H1 (cell line): ENCODE measurements at regions not wholly inside any gene's neighbourhood (a gene's known extent, or its start where the extent isn't known, plus 50 kb on each side); places are given as distances from the start of the nearest gene placed in this dataset.
"Not testable (repeated sequence)": the region's sequence is repeated elsewhere in the genome, so short reads cannot be mapped to it uniquely, and the experiment has no call there.

Source experiments
- CTCF ChIA-PET: fragments of 300-600 bp; sonication (Branson Sonifier 250); formaldehyde crosslinking; loops from one replicate; lab custom pipeline; 2021; ENCODE audit not compliant: partially characterized antibody; lab: Charles Lee
- POLR2A ChIA-PET: fragments of 300-600 bp; sonication (Branson Sonifier 250); formaldehyde crosslinking; loops from one replicate; lab custom pipeline; 2021; ENCODE audit warnings: inconsistent platforms; ENCODE audit not compliant: partially characterized antibody; lab: Charles Lee
- DNase-seq, 2 experiments: peaks; one replicate each; pipeline versions ENCODE4 v3.0.0 to v3.0.0-alpha.2; 2010 to 2022; ENCODE audit warnings: low spot score in 2 of 2, low read depth in 1 of 2, mixed read lengths in 1 of 2
- FAIRE-seq: peaks from 2 replicates; lab custom pipeline; 2011; peaks lifted over from hg19 to GRCh38; lab: Jason Lieb, UNC
- H2AFZ ChIP-seq: 2 replicates; pipeline ENCODE4 v1.8.1; 2012; ENCODE audit warnings: low read length, inconsistent platforms
- H2AK5ac ChIP-seq: 2 replicates; pipeline ENCODE4 v1.6.1; 2013; ENCODE audit warnings: low read depth, low read length
- H2BK120ac ChIP-seq: replicated peaks from 2 replicates; pipeline ENCODE3; 2013; ENCODE audit warnings: low read depth, low read length, inconsistent platforms
- H2BK12ac ChIP-seq: 2 replicates; pipeline ENCODE4 v1.6.1; 2013; ENCODE audit warnings: low read depth, low read length
- H2BK15ac ChIP-seq: 2 replicates; pipeline ENCODE4 v1.6.1; 2013; ENCODE audit warnings: low read length
- H2BK20ac ChIP-seq: 2 replicates; pipeline ENCODE4 v1.6.1; 2013; ENCODE audit warnings: low read length
- H2BK5ac ChIP-seq: 2 replicates; pipeline ENCODE4 v1.6.1; 2013; ENCODE audit warnings: low read depth, low read length
- H3K14ac ChIP-seq: 2 replicates; pipeline ENCODE4 v1.6.1; 2013; ENCODE audit warnings: inconsistent platforms; ENCODE audit not compliant: insufficient read length
- H3K18ac ChIP-seq: 2 replicates; pipeline ENCODE4 v1.6.1; 2013; ENCODE audit warnings: low read length; ENCODE audit errors: extremely low read depth
- H3K23ac ChIP-seq: 2 replicates; pipeline ENCODE4 v1.6.1; 2013; ENCODE audit warnings: inconsistent platforms; ENCODE audit not compliant: insufficient read length
- H3K23me2 ChIP-seq: 2 replicates; pipeline ENCODE4 v1.6.1; 2013; ENCODE audit warnings: low read depth, low read length
- H3K27ac ChIP-seq: 2 replicates; pipeline ENCODE4 v1.6.1; 2011; ENCODE audit warnings: low read depth, low read length, inconsistent platforms
- H3K27me3 ChIP-seq, 4 experiments: replicated peaks in 1 of 4; 1 replicate in 1 of 4; 2 replicates in 3 of 4; pipeline versions ENCODE4 v1.6.1 to v1.8.1; 2011 to 2013; ENCODE audit warnings: low read length in 3 of 4, mild to moderate bottlenecking in 3 of 4, inconsistent platforms in 2 of 4, mixed read lengths in 2 of 4, moderate library complexity in 1 of 4; ENCODE audit not compliant: control insufficient read depth in 3 of 4, insufficient read depth in 3 of 4; ENCODE audit errors: extremely low read depth in 1 of 4
- H3K36me3 ChIP-seq, 4 experiments: 2 replicates each; pipeline versions ENCODE4 v1.6.1 to v1.8.1; 2011 to 2013; ENCODE audit warnings: mild to moderate bottlenecking in 4 of 4, low read length in 3 of 4, moderate library complexity in 2 of 4, control low read depth in 1 of 4, inconsistent platforms in 1 of 4; ENCODE audit not compliant: insufficient read depth in 4 of 4, control insufficient read depth in 2 of 4
- H3K4ac ChIP-seq: replicated peaks from 2 replicates; pipeline ENCODE3; 2013; ENCODE audit warnings: low read length, low read depth, mixed read lengths, inconsistent platforms; ENCODE audit not compliant: insufficient read length
- H3K4me1 ChIP-seq, 4 experiments: replicated peaks in 1 of 4; 1 replicate in 1 of 4; 2 replicates in 3 of 4; pipeline versions ENCODE4 v1.6.1 to v1.8.1; 2011 to 2013; ENCODE audit warnings: low read length in 3 of 4, inconsistent platforms in 2 of 4, mixed read lengths in 1 of 4; ENCODE audit not compliant: insufficient read depth in 4 of 4, control insufficient read depth in 3 of 4
- H3K4me2 ChIP-seq, 2 experiments: 2 replicates each; pipeline versions ENCODE4 v1.6.1 to v1.8.1; 2011 to 2013; ENCODE audit warnings: low read depth in 2 of 2, low read length in 2 of 2, control low read depth in 1 of 2, inconsistent platforms in 1 of 2, mild to moderate bottlenecking in 1 of 2; ENCODE audit not compliant: insufficient read depth in 1 of 2
- H3K4me3 ChIP-seq, 4 experiments: fragments of 200-600, 300-600 bp in 1 of 4; sonication (generic), shearing (Covaris generic), sonication (Bioruptor Twin) in 1 of 4; 2 replicates each; pipeline versions ENCODE4 v1.5.1 to v1.8.1; 2011 to 2016; ENCODE audit warnings: low read length in 4 of 4, low read depth in 3 of 4, control low read depth in 2 of 4, inconsistent platforms in 2 of 4, mild to moderate bottlenecking in 2 of 4, mixed read lengths in 1 of 4, moderate library complexity in 1 of 4; ENCODE audit not compliant: insufficient read depth in 2 of 4; ENCODE audit errors: extremely low read depth in 1 of 4
- H3K56ac ChIP-seq: replicated peaks from 2 replicates; pipeline ENCODE3; 2013; ENCODE audit warnings: low read depth, mild to moderate bottlenecking, mixed read lengths, low read length, inconsistent platforms; ENCODE audit not compliant: insufficient read length
- H3K79me1 ChIP-seq: 2 replicates; pipeline ENCODE4 v1.6.1; 2013; ENCODE audit warnings: low read depth, low read length, control low read depth
- H3K79me2 ChIP-seq, 2 experiments: 2 replicates each; pipeline versions ENCODE4 v1.6.1 to v1.8.1; 2012 to 2013; ENCODE audit warnings: low read length in 2 of 2, mild to moderate bottlenecking in 2 of 2, inconsistent platforms in 1 of 2; ENCODE audit not compliant: insufficient read depth in 2 of 2, control insufficient read depth in 1 of 2
- H3K9ac ChIP-seq, 4 experiments: replicated peaks in 1 of 4; 1 replicate in 1 of 4; 2 replicates in 3 of 4; pipeline versions ENCODE4 v1.6.1 to v1.8.1; 2011 to 2013; ENCODE audit warnings: low read depth in 3 of 4, low read length in 3 of 4, control low read depth in 2 of 4, mild to moderate bottlenecking in 2 of 4, moderate library complexity in 2 of 4, inconsistent platforms in 1 of 4; ENCODE audit errors: extremely low read depth in 1 of 4
- H3K9me3 ChIP-seq, 2 experiments: 2 replicates each; pipeline versions ENCODE4 v1.6.1 to v1.8.1; 2012 to 2013; ENCODE audit warnings: mild to moderate bottlenecking in 2 of 2, moderate library complexity in 2 of 2, control low read depth in 1 of 2, inconsistent platforms in 1 of 2, low read depth in 1 of 2, low read length in 1 of 2, mixed read lengths in 1 of 2; ENCODE audit not compliant: insufficient read depth in 2 of 2
- H4K20me1 ChIP-seq, 2 experiments: replicated peaks in 1 of 2; 2 replicates each; pipeline versions ENCODE3 to v1.8.1; 2011 to 2013; ENCODE audit warnings: inconsistent platforms in 2 of 2, low read length in 2 of 2, mild to moderate bottlenecking in 1 of 2; ENCODE audit not compliant: insufficient read depth in 2 of 2, control insufficient read depth in 1 of 2
- H4K5ac ChIP-seq: 2 replicates; pipeline ENCODE4 v1.6.1; 2013; ENCODE audit warnings: low read length, low read depth, mixed read lengths, inconsistent platforms; ENCODE audit not compliant: insufficient read length
- H4K8ac ChIP-seq: 2 replicates; pipeline ENCODE4 v1.8.0; 2013; ENCODE audit warnings: mild to moderate bottlenecking, moderate library complexity, low read length, inconsistent platforms; ENCODE audit not compliant: insufficient read depth; ENCODE audit errors: extremely low read depth
- H4K91ac ChIP-seq: replicated peaks from 2 replicates; pipeline ENCODE3; 2013; ENCODE audit warnings: low read length, mixed read lengths, inconsistent platforms; ENCODE audit not compliant: insufficient read length
- WGBS, 2 experiments: shearing (Covaris generic) in 1 of 2; methylation state at CpG; one replicate each; pipeline versions ENCODE4 v1.1.6 to v1.1.7; 2013 to 2015; ENCODE audit warnings: low lambda C conversion rate in 2 of 2, mixed read lengths in 2 of 2, inconsistent platforms in 1 of 2, low coverage in 1 of 2, missing lambda C conversion rate in 1 of 2; ENCODE audit not compliant: insufficient replicate concordance in 2 of 2, insufficient coverage in 1 of 2, insufficient read length in 1 of 2; ENCODE audit errors: extremely low coverage in 1 of 2, missing lambda C conversion rate in 1 of 2; 5-methylcytosine and 5-hydroxymethylcytosine counted together

- H4K91ac ChIP-seq, H3K79me2 ChIP-seq, H2BK20ac ChIP-seq, H3K79me1 ChIP-seq, H3K27me3 ChIP-seq, H3K36me3 ChIP-seq, H3K23me2 ChIP-seq, H3K56ac ChIP-seq, H3K18ac ChIP-seq, H3K27ac ChIP-seq, H3K23ac ChIP-seq, H2BK5ac ChIP-seq, FAIRE-seq, CTCF ChIA-PET, H2BK15ac ChIP-seq, H2AK5ac ChIP-seq, H4K8ac ChIP-seq, H4K20me1 ChIP-seq, H3K14ac ChIP-seq, DNase-seq, H3K4me1 ChIP-seq, H3K4ac ChIP-seq, H2AFZ ChIP-seq, H4K5ac ChIP-seq, H3K9ac ChIP-seq, H3K4me2 ChIP-seq, H3K9me3 ChIP-seq, H2BK120ac ChIP-seq, H3K4me3 ChIP-seq: not testable (repeated sequence)
- 64% methylated on average over 3 of the region's 3 CpGs; no CpG with 5 or more reads in 1 of the 2 experiments for WGBS, 2 experiments
- 0 out of 2 replicates have a peak overlapping the region, but pooled peaks have one; percentile 39 for H2BK12ac ChIP-seq
- POLR2A ChIA-PET, result interaction anchor here (0.7 kb wide), 1 partner anchor 43 kb away, joined by 3 read pairs; no protein-coding TSS in a partner anchor
Measured at GRCh38 chr11:23484146-23484545, 623.9 kb upstream of the CCDC179 start.

DNA sequence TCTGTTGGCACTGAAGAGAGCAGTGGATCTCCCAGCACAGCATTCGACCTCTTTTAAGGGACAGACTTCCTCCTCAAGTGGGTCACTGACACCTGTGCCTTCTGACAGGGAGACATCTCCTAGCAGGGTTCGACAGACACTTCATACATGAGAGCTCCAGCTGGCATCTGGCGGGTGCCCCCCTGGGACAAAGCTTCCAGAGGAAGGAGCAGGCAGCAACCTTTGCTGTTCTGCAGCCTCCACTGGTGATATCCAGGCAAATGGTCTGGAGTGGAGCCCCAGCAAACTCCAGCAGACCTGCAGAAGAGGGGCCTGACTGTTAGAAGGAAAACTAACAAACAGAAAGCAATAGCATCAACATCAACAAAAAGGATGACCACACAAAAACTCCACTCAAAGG is 624.3 kb upstream of the CCDC179 start:
- CTCF ChIA-PET, H3K18ac ChIP-seq, H2BK5ac ChIP-seq, H2AFZ ChIP-seq, H3K14ac ChIP-seq, H3K36me3 ChIP-seq, H3K4me2 ChIP-seq, H3K23me2 ChIP-seq, H2BK20ac ChIP-seq, H4K91ac ChIP-seq, H3K27ac ChIP-seq, H4K20me1 ChIP-seq, FAIRE-seq, H3K27me3 ChIP-seq, H3K79me1 ChIP-seq, H3K9ac ChIP-seq, DNase-seq, H3K9me3 ChIP-seq, H3K23ac ChIP-seq, H3K4me1 ChIP-seq, H2AK5ac ChIP-seq, POLR2A ChIA-PET, H3K4me3 ChIP-seq, H3K56ac ChIP-seq, H2BK120ac ChIP-seq, H4K5ac ChIP-seq, H2BK12ac ChIP-seq, H2BK15ac ChIP-seq, H3K79me2 ChIP-seq, H4K8ac ChIP-seq, H3K4ac ChIP-seq: not testable (repeated sequence)
- 85% methylated on average over 2 of the region's 3 CpGs; no CpG with 5 or more reads in 1 of the 2 experiments for WGBS, 2 experiments
